ENCODE measurements at regions not wholly inside any gene's neighbourhood (a gene's known extent, or its start where the extent isn't known, plus 50 kb on each side); places are given as distances from the start of the nearest gene placed in this dataset.

DNA sequence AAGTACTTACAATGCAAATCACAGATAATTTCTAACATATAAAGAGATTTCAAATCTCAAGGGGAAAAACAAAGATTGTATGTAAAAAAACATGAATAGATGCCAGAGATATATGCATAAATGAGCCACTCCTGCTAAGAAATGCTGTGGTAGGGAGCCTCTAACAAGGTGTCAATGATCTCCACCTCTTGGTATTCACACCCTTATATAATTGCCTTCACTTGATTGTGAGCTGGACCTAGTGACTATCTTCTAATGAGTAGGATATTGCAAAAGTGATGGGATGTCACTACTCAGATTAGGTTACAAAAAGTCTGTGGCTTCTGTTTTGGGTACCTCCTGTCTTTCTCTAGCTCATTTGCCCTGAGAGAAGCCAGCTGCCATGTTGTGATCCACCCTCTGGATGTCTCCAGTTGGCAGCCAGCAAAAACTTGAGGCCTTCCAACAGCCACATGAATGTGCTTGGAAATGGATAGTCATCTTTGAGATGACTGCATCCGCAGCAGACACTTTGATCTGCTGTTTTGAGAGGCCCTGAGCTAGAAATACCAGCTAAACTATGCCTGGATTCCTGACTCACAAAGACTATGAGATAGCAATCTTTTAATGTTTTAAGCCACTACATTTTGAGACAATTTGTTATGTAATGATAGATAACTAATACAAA lies 196.1 kb upstream of the FGGY start:
- ChIA-PET CTCF (no interaction called here), POLR2A (no interaction called here)
- Histone ChIP-seq H3K27ac (ENCODE audit: low read depth, low read length) (no peak overlapping the region), H3K4me1 (ENCODE audit: insufficient read depth, low read length) (no peaks in the 10 kb centered on the region), H3K27me3 (ENCODE audit: insufficient read depth, low read length, poor library complexity, severe bottlenecking) (no peaks in the 10 kb centered on the region), H3K9me3 (ENCODE audit: low read length) (no peaks in the 10 kb centered on the region), H3K36me3 (ENCODE audit: insufficient read depth, low read length) (no peaks in the 10 kb centered on the region), H3K4me3 (ENCODE audit: low read length) (no peak overlapping the region)
- no peaks in the 10 kb centered on the region for H3K9me3 Mint-ChIP-seq
- H3K4me3 Mint-ChIP-seq, result no peak overlapping the region
- no peaks in the 10 kb centered on the region for H3K4me1 Mint-ChIP-seq
- peaks cover 0 to 2% of the 10 kb centered on the region in 2 donors for H3K27me3 Mint-ChIP-seq
- no peak overlapping the region for H3K27ac Mint-ChIP-seq
- no peaks in the 10 kb centered on the region for H3K36me3 Mint-ChIP-seq
- DNase-seq, result no peak

- Mint-ChIP-seq H3K27ac (no peak overlapping the region), H3K36me3 (no peaks in the 10 kb centered on the region), H3K4me1 (no peaks in the 10 kb centered on the region), H3K9me3 (no peaks in the 10 kb centered on the region), H3K4me3 (no peak overlapping the region), H3K27me3 (peaks cover 0 to 2% of the 10 kb centered on the region in 2 donors)
- Histone ChIP-seq H3K9me3 (ENCODE audit: low read length) (no peaks in the 10 kb centered on the region), H3K27ac (ENCODE audit: low read depth, low read length) (no peak overlapping the region), H3K4me1 (ENCODE audit: insufficient read depth, low read length) (no peaks in the 10 kb centered on the region), H3K36me3 (ENCODE audit: insufficient read depth, low read length) (no peaks in the 10 kb centered on the region), H3K4me3 (ENCODE audit: low read length) (no peak overlapping the region), H3K27me3 (ENCODE audit: insufficient read depth, low read length, poor library complexity, severe bottlenecking) (no peaks in the 10 kb centered on the region)
- no peak for DNase-seq
- ChIA-PET CTCF (no interaction called here), POLR2A (no interaction called here)
Measured at GRCh38 chr1:59101518-59101917, 195.4 kb upstream of the FGGY start.

DNA sequence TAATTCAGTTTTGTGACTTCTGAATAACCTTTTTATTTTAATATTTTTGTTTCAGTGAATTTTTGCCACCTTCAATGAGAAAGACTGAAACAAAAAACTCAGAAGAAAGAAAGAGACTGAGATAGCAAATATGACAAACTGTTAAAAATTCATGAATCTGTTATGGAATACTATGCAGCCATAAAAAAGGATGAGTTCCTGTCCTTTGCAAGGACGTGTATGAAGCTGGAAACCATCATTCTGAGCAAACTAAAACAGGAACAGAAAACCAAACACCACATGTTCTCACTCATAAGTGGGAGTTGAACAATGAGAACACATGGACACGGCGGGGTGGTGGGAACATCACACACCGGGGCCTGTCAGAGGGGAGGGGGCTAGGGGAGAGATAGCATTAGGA lies 193.4 kb upstream of the FGGY start:
- Mint-ChIP-seq H3K27me3 (peaks cover 0 to 2% of the 10 kb centered on the region in 2 donors), H3K4me3 (no peak overlapping the region), H3K9me3 (no peaks in the 10 kb centered on the region), H3K27ac (no peak overlapping the region), H3K36me3 (no peaks in the 10 kb centered on the region), H3K4me1 (no peaks in the 10 kb centered on the region)
- DNase-seq, result no peak
- POLR2A ChIA-PET, result no interaction called here
- Histone ChIP-seq H3K9me3 (ENCODE audit: low read length) (no peaks in the 10 kb centered on the region), H3K27me3 (ENCODE audit: insufficient read depth, low read length, poor library complexity, severe bottlenecking) (no peaks in the 10 kb centered on the region), H3K36me3 (ENCODE audit: insufficient read depth, low read length) (no peaks in the 10 kb centered on the region), H3K4me1 (ENCODE audit: insufficient read depth, low read length) (no peaks in the 10 kb centered on the region), H3K27ac (ENCODE audit: low read depth, low read length) (no peak overlapping the region), H3K4me3 (ENCODE audit: low read length) (no peak overlapping the region)
- CTCF ChIA-PET, result no interaction called here

DNA sequence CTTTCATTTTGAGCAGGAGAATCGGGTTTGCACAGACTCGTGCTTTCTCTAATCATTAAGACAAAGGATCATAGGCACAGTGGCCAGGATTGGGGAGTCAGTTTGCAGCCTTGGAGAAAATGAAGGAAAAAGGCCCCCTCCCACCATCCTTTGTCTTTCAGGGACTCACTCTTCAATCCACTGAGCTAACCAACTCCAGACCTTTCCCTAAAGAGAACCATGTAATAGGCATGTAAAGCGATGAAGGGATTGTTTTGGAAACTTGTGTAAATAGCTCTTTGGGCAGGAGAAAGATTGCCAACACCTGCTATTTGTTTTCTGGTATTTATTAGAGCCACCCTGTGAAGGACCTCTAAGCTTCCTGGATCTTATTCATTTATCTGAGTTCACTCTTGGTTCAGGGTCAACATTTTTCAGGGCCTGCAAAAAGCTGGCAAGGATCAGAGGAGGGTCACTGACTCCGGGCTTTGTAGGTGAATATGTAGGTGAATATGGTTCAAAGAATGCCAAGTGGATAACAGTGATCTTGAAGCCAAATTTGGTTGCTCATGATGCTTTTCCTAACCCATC lies 192.6 kb upstream of the FGGY start:
- Histone ChIP-seq H3K4me1 (ENCODE audit: insufficient read depth, low read length) (no peaks in the 10 kb centered on the region), H3K4me3 (ENCODE audit: low read length) (no peak overlapping the region), H3K36me3 (ENCODE audit: insufficient read depth, low read length) (no peaks in the 10 kb centered on the region), H3K27ac (ENCODE audit: low read depth, low read length) (no peak overlapping the region), H3K27me3 (ENCODE audit: insufficient read depth, low read length, poor library complexity, severe bottlenecking) (no peaks in the 10 kb centered on the region), H3K9me3 (ENCODE audit: low read length) (no peaks in the 10 kb centered on the region)
- peaks cover 0 to 2% of the 10 kb centered on the region in 2 donors for H3K27me3 Mint-ChIP-seq
- no peaks in the 10 kb centered on the region for H3K9me3 Mint-ChIP-seq
- H3K27ac Mint-ChIP-seq, result peak overlapping the region in 1 of 8 donors; percentile 79
- CTCF ChIA-PET, result no interaction called here
- DNase-seq, result no peak
- H3K4me1 Mint-ChIP-seq, result no peaks in the 10 kb centered on the region
- no peaks in the 10 kb centered on the region for H3K36me3 Mint-ChIP-seq
- POLR2A ChIA-PET, result no interaction called here
- no peak overlapping the region for H3K4me3 Mint-ChIP-seq

DNA sequence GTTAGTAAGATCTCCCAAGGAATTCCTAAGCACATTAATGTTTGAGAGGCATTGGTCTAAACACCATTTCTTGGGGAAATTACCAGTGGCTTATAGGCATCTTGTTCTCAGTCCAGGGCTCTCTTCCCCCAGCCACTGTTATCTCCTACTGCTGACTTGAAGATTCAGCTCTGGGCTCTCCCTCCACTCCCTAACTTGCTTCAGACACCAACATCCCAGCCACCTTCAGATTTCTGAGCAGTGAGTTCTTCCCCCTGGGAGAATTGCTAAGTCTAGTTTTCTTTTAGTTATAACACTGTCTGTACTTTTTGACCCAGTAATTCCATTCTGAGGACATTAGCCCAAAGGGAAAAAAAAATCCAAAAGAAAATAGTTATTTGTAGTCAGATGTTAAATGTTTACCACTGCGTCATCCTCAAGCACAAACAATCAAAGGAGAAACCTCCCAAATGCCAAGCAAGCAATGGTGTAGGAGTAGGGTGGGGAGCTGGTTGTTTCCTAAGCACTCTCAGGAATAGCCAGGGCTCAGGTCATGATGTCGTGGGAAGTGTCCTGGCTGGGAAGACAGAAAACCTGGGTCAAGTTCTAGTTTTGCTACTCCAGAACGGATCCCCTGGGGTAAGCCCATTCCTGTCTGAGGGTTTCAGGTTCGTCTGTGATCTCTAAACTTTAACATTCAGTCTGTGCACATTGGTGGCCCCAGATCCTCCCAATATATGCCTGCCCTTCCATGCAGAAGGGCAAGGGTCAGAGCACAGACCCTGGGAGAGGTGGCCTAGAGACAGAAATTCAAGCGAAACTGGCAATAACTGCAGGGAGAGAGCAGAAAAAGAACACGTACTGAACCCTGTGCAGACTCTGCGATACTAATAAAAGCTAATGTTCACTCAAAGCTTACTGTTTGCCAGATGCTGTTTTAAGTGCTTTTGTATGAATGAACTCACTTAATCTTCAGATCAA lies 191.1 kb upstream of the FGGY start:
- H3K9me3 Mint-ChIP-seq, result no peaks in the 10 kb centered on the region
- no peak overlapping the region for H3K4me3 Mint-ChIP-seq
- H3K36me3 Mint-ChIP-seq, result no peaks in the 10 kb centered on the region
- ChIA-PET POLR2A (no interaction called here), CTCF (no interaction called here)
- no peaks in the 10 kb centered on the region for H3K27me3 ChIP-seq (ENCODE audit: insufficient read depth, low read length, poor library complexity, severe bottlenecking)
- H3K27me3 Mint-ChIP-seq, result peaks cover 0 to 2% of the 10 kb centered on the region in 2 donors
- H3K27ac Mint-ChIP-seq, result no peak overlapping the region
- no peak overlapping the region for H3K4me3 ChIP-seq (ENCODE audit: low read length)
- no peak for DNase-seq
- H3K9me3 ChIP-seq (ENCODE audit: low read length), result no peaks in the 10 kb centered on the region
- H3K4me1 ChIP-seq (ENCODE audit: insufficient read depth, low read length), result no peaks in the 10 kb centered on the region
- no peaks in the 10 kb centered on the region for H3K36me3 ChIP-seq (ENCODE audit: insufficient read depth, low read length)
- H3K27ac ChIP-seq (ENCODE audit: low read depth, low read length), result no peak overlapping the region
- H3K4me1 Mint-ChIP-seq, result no peaks in the 10 kb centered on the region

GRCh38 chr1:59107516-59107915 lies 189.4 kb upstream of the FGGY start:
- CTCF ChIA-PET, result no interaction called here
- no peaks in the 10 kb centered on the region for H3K36me3 Mint-ChIP-seq
- no peak for DNase-seq

DNA sequence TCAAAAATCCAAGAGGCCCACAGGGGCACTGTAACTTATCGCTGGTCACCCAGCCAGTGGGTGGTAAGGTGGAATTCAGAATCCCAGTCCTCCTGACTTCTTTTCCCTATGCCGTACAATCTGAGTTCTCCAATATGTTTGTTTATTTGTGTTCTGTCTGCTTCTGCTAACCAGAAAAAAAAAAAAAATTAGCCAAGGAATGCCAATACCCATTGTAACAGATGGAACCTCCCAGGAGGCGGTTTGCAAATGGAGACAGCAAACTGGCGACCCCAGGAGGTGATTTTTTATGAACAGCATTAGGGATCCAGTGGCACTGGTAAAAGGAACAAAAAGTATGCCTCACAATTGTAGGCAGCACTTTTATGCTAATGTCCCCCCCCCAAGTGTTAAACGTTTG lies 189.0 kb upstream of the FGGY start:
- ChIA-PET POLR2A (no interaction called here), CTCF (no interaction called here)
- no peaks in the 10 kb centered on the region for H3K36me3 Mint-ChIP-seq
- H3K27me3 Mint-ChIP-seq, result peaks cover 0 to 2% of the 10 kb centered on the region in 2 donors
- H3K4me3 Mint-ChIP-seq, result no peak overlapping the region
- Histone ChIP-seq H3K27ac (ENCODE audit: low read depth, low read length) (no peak overlapping the region), H3K4me3 (ENCODE audit: low read length) (no peak overlapping the region), H3K9me3 (ENCODE audit: low read length) (no peaks in the 10 kb centered on the region), H3K36me3 (ENCODE audit: insufficient read depth, low read length) (no peaks in the 10 kb centered on the region), H3K27me3 (ENCODE audit: insufficient read depth, low read length, poor library complexity, severe bottlenecking) (no peaks in the 10 kb centered on the region), H3K4me1 (ENCODE audit: insufficient read depth, low read length) (no peaks in the 10 kb centered on the region)
- no peaks in the 10 kb centered on the region for H3K9me3 Mint-ChIP-seq
- H3K27ac Mint-ChIP-seq, result no peak overlapping the region
- no peak for DNase-seq
- H3K4me1 Mint-ChIP-seq, result no peaks in the 10 kb centered on the region

More at GRCh38 chr1:59107516-59107915, 189.4 kb upstream of the FGGY start:
- Histone ChIP-seq H3K4me1 (ENCODE audit: insufficient read depth, low read length) (no peaks in the 10 kb centered on the region), H3K27ac (ENCODE audit: low read depth, low read length) (no peak overlapping the region), H3K27me3 (ENCODE audit: insufficient read depth, low read length, poor library complexity, severe bottlenecking) (no peaks in the 10 kb centered on the region), H3K4me3 (ENCODE audit: low read length) (no peak overlapping the region), H3K9me3 (ENCODE audit: low read length) (no peaks in the 10 kb centered on the region), H3K36me3 (ENCODE audit: insufficient read depth, low read length) (no peaks in the 10 kb centered on the region)
- Mint-ChIP-seq H3K9me3 (no peaks in the 10 kb centered on the region), H3K27ac (no peak overlapping the region), H3K4me3 (no peak overlapping the region), H3K4me1 (no peaks in the 10 kb centered on the region), H3K27me3 (peaks cover 0 to 2% of the 10 kb centered on the region in 2 donors)
- POLR2A ChIA-PET, result no interaction called here

DNA sequence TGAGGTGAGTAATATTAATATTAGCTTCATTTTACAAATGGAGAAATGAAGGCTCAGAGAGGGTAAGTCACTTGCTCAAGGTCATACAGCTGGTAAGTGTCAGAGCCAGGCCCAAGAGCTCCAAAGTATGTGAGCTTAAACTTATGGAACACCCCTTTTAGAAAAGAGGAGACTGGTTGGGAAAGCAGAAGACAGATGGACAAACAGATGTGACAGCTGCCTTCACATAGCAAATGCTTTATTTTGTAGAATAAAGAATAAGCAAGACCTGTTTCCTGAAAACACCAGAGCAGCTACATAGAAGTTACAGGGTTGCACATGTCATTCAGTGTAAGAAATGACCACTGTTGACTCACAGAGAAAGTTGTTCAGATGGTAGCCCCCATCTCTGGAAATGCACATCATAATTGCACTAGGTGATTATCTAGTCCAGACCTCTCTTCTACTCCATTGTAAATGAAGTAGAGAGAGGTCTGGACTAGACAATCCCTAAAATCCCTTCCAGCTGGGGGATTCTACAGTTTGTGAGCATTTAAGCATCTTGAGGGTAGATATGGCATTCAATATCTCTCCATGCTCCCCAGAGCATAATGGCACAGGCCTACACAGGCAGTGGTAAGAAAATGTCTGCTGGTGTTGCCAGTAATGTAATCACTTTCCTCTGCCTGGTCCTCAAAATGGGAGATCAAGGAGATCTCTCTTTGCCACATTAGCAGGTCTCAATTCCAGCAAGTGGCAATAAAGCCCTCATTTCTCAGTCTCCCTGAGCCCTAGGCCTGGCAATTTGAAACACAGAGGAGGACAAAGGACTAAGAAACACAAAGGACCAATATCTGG lies 188.2 kb upstream of the FGGY start:
- Histone ChIP-seq H3K4me1 (ENCODE audit: insufficient read depth, low read length) (no peaks in the 10 kb centered on the region), H3K4me3 (ENCODE audit: low read length) (no peak overlapping the region), H3K27ac (ENCODE audit: low read depth, low read length) (no peak overlapping the region), H3K9me3 (ENCODE audit: low read length) (no peaks in the 10 kb centered on the region), H3K27me3 (ENCODE audit: insufficient read depth, low read length, poor library complexity, severe bottlenecking) (no peaks in the 10 kb centered on the region), H3K36me3 (ENCODE audit: insufficient read depth, low read length) (no peaks in the 10 kb centered on the region)
- no peaks in the 10 kb centered on the region for H3K9me3 Mint-ChIP-seq
- ChIA-PET POLR2A (no interaction called here), CTCF (no interaction called here)
- H3K4me3 Mint-ChIP-seq, result no peak overlapping the region
- peaks cover 0 to 2% of the 10 kb centered on the region in 2 donors for H3K27me3 Mint-ChIP-seq
- no peaks in the 10 kb centered on the region for H3K36me3 Mint-ChIP-seq
- H3K4me1 Mint-ChIP-seq, result no peaks in the 10 kb centered on the region
- peak overlapping the region in 1 of 8 donors; percentile 24 for H3K27ac Mint-ChIP-seq
- no peak for DNase-seq
